Stimulated activated effector memory CD8-positive, alpha-beta T cell treated with anti-CD3 and anti-CD28 coated beads, Interleukin-12 subunit alpha, Interleukin-12 subunit beta, amount 100 ng/mL, for 72 hours (primary cell): ENCODE measurements at regions not wholly inside any gene's neighbourhood (a gene's known extent, or its start where the extent isn't known, plus 50 kb on each side); places are given as distances from the start of the nearest gene placed in this dataset.

ENCODE experiments used
- ATAC-seq: fragments of 150-1000 bp; cut with Tn5 transposase; 2 replicates; pipeline ENCODE4 v1.10.0; 2021
- DNase-seq, 2 donors: peaks; one replicate each; pipeline ENCODE4 v3.0.0; 2021 to 2022; ENCODE audit warnings: low spot score in 2 of 2
- H3K27ac Mint-ChIP-seq: one replicate; pipeline ENCODE4 v1.8.0; 2022; ENCODE audit warnings: mild to moderate bottlenecking, mixed read lengths
- H3K36me3 Mint-ChIP-seq: one replicate; pipeline ENCODE4 v1.8.0; 2022; ENCODE audit warnings: mild to moderate bottlenecking, mixed read lengths
- H3K4me1 Mint-ChIP-seq: one replicate; pipeline ENCODE4 v1.8.0; 2022; ENCODE audit warnings: mixed read lengths
- H3K4me3 Mint-ChIP-seq: one replicate; pipeline ENCODE4 v1.8.0; 2022; ENCODE audit warnings: mild to moderate bottlenecking, mixed read lengths
- H3K9me3 Mint-ChIP-seq: one replicate; pipeline ENCODE4 v1.8.0; 2022; ENCODE audit warnings: mixed read lengths

DNA sequence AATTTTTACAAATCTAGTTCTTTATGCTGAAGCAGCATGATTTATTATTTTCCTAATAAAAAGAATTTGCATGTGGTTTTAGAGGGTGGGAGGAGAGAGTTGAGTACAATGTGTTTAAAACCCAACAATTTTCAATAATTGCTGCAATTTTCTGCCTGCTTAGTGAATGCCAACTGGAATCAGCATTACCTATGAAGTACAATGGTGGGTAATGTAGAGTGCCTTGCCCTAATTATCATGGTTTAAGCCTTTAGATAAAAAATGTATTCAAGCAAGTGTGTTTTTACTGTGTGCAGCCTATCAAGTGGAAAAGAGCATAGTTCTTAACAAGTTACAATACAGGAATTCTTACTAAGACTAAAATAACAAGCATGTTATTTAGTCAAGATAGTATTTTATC lies 77.9 kb upstream of the ANKRD50 start:
- Mint-ChIP-seq H3K27ac (no peak overlapping the region), H3K9me3 (peaks cover 7% of the 10 kb centered on the region), H3K36me3 (no peaks in the 10 kb centered on the region), H3K4me1 (no peaks in the 10 kb centered on the region), H3K4me3 (no peak overlapping the region)
- no peak for DNase-seq
- ATAC-seq = no peak

DNA sequence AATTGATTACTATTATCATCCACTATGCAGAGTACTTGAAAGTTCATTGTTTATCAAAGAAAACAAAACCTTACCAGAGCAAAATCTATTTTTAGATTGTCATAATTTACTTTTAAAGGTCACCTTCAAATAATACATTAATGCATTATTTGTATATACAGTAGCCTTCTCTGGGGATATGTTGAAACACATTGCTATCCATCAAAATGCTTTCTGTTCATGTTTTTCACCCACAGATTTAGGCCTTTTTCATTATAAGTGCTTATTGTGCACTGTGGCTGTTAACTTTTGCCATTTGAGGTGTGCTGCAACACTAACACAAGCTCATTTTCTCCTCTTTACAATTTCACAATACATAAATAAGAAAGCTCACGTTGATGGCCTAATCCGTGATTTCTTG lies 74.1 kb upstream of the ANKRD50 start:
- ATAC-seq (no peak), DNase-seq (no peak)
- H3K4me3 Mint-ChIP-seq = no peak overlapping the region
- no peaks in the 10 kb centered on the region for H3K36me3 Mint-ChIP-seq
- H3K9me3 Mint-ChIP-seq = peaks cover 4% of the 10 kb centered on the region
- H3K4me1 Mint-ChIP-seq = no peaks in the 10 kb centered on the region
- no peak overlapping the region for H3K27ac Mint-ChIP-seq

DNA sequence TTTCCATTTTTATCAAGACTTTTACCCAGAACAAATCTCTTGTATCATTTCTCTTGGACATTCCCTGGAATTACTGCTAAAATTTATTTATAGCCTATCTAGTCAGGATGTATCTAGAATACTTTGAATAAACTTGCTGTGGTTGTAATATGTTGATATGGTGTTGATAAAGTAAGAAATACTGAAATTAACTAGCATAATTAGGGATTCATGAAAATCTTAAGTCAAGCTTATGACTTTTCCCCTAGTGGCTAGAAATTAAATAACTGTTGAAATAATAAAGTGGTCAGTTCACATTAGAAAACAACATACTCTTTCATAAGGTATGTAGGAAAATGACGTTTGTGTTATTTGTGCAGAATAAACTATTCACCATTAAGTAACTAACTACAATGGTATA lies 73.1 kb upstream of the ANKRD50 start:
- H3K27ac Mint-ChIP-seq = no peak overlapping the region
- no peaks in the 10 kb centered on the region for H3K36me3 Mint-ChIP-seq
- no peak for ATAC-seq
- H3K4me1 Mint-ChIP-seq = no peaks in the 10 kb centered on the region
- DNase-seq = no peak
- no peak overlapping the region for H3K4me3 Mint-ChIP-seq
- peaks cover 4% of the 10 kb centered on the region for H3K9me3 Mint-ChIP-seq

DNA sequence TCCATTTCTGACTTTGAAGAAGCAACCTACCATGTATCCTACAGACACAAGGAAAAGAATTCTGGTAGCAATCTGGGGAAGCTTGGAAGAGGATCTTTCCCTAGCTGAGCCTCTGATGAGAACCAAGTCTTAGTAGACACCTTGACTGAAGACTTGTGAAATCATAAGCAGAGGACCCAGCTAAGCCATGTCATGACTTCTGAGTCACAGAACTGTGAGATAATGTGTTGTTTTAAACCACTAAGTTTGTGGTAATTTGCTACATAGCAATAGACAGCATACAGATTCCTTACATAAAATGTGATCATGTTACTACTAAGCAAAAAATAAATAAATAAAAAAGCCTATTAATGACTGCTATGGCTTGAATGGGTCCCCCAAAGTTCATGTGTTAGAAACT lies 71.3 kb upstream of the ANKRD50 start:
- no peak overlapping the region for H3K27ac Mint-ChIP-seq
- H3K4me1 Mint-ChIP-seq = no peaks in the 10 kb centered on the region
- no peaks in the 10 kb centered on the region for H3K36me3 Mint-ChIP-seq
- DNase-seq (no peak), ATAC-seq (no peak)
- no peak overlapping the region for H3K4me3 Mint-ChIP-seq
- H3K9me3 Mint-ChIP-seq = no peaks in the 10 kb centered on the region

DNA sequence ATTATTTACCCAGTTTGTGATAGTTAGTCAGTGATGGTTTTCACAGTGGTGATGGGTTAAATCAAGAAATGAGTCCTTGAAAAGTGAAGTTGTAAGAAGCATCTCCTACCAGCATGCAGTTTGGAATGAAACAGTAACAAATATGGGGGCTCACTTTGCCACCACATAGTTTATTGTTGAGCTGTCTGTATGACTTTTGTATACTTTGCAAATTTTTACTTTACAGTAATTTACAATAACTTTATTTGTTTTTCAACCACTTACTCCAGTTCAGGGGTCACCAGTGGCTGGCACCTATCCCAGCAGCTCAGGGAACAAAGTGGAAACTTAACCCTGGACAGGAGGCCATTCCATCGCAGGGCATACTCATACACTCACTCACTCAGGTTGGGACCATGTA lies 64.5 kb upstream of the ANKRD50 start:
- Mint-ChIP-seq H3K4me1 (no peaks in the 10 kb centered on the region), H3K4me3 (no peak overlapping the region), H3K9me3 (peaks cover 4% of the 10 kb centered on the region), H3K36me3 (no peaks in the 10 kb centered on the region), H3K27ac (no peak overlapping the region)
- DNase-seq = no peak
- ATAC-seq = no peak

- Mint-ChIP-seq H3K36me3 (no peaks in the 10 kb centered on the region), H3K27ac (no peak overlapping the region)
Measured at GRCh38 chr4:124768596-124769365, 56.2 kb upstream of the ANKRD50 start.

DNA sequence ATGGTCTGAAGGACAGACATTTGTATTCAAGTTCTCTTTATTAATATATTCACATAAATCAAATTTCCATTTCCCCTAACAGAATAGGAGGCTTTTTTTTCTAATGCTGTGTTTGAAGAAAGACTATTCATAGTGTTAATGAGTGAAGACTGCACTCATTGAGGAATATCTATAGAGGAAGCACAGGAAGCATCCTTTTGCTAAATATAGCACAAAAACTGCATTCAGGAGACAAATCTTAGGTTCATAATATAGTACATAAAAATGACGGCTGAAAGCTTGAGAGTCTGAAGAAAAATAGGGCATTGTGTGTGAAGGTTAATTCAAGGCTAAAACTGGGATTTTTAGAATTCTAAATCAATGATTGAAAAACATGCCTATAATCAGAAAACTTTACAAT lies 50.4 kb upstream of the ANKRD50 start:
- DNase-seq (no peak), ATAC-seq (no peak)
- no peak overlapping the region for H3K4me3 Mint-ChIP-seq
- no peaks in the 10 kb centered on the region for H3K4me1 Mint-ChIP-seq
- H3K9me3 Mint-ChIP-seq = no peaks in the 10 kb centered on the region
- H3K36me3 Mint-ChIP-seq = no peaks in the 10 kb centered on the region
- H3K27ac Mint-ChIP-seq = no peak overlapping the region

More at GRCh38 chr4:124768596-124769365, 56.2 kb upstream of the ANKRD50 start:
- DNase-seq (no peak), ATAC-seq (no peak)
- H3K9me3 Mint-ChIP-seq = no peaks in the 10 kb centered on the region
- no peak overlapping the region for H3K4me3 Mint-ChIP-seq
- no peaks in the 10 kb centered on the region for H3K4me1 Mint-ChIP-seq
